ENCODE measurements at regions not wholly inside any gene's neighbourhood (a gene's known extent, or its start where the extent isn't known, plus 50 kb on each side); places are given as distances from the start of the nearest gene placed in this dataset.

DNA sequence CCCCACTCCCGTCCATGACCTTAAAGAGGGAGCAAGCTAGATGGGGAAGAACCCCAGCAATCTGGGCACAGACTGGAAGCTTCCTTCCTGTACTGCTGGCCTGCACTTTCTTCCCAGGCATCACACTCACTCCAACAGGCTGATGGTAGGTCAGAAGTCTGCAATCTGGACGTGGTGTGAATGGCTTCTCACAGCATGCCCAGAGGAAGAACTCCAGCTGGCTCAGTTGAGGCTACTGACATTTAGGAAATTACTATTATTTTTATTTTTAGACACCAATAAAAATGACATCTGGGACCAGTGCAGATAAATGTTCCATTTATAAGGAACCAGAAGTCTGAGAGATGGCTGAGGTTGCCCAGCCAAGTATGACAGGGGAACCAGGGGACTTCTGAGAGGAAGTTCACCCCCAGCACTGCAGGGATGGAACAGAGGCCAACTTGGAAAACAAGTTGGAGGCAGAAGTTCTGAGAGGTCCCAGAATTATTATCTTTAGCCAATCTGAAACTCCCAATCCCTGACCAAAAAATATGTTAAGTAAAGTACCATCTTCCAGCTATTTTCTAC is 163.8 kb upstream of the CTNNB1 start:
- peaks cover 14% of the 10 kb centered on the region for H3K4me1 Mint-ChIP-seq
- H3K27ac Mint-ChIP-seq, result no peak overlapping the region
- H3K4me3 Mint-ChIP-seq, result no peak overlapping the region
- TF ChIP-seq, protein P1, sequence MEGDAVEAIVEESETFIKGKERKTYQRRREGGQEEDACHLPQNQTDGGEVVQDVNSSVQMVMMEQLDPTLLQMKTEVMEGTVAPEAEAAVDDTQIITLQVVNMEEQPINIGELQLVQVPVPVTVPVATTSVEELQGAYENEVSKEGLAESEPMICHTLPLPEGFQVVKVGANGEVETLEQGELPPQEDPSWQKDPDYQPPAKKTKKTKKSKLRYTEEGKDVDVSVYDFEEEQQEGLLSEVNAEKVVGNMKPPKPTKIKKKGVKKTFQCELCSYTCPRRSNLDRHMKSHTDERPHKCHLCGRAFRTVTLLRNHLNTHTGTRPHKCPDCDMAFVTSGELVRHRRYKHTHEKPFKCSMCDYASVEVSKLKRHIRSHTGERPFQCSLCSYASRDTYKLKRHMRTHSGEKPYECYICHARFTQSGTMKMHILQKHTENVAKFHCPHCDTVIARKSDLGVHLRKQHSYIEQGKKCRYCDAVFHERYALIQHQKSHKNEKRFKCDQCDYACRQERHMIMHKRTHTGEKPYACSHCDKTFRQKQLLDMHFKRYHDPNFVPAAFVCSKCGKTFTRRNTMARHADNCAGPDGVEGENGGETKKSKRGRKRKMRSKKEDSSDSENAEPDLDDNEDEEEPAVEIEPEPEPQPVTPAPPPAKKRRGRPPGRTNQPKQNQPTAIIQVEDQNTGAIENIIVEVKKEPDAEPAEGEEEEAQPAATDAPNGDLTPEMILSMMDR (IDR thresholded peaks at IDR 0.05; ENCODE audit: unreplicated experiment in 3 of 3), result no peak
- H3K36me3 Mint-ChIP-seq (ENCODE audit: low read depth), result no peaks in the 10 kb centered on the region
- H3K9me3 Mint-ChIP-seq, result peaks cover 2% of the 10 kb centered on the region
- peaks cover 8% of the 10 kb centered on the region for H3K27me3 Mint-ChIP-seq (ENCODE audit: low read depth)

DNA sequence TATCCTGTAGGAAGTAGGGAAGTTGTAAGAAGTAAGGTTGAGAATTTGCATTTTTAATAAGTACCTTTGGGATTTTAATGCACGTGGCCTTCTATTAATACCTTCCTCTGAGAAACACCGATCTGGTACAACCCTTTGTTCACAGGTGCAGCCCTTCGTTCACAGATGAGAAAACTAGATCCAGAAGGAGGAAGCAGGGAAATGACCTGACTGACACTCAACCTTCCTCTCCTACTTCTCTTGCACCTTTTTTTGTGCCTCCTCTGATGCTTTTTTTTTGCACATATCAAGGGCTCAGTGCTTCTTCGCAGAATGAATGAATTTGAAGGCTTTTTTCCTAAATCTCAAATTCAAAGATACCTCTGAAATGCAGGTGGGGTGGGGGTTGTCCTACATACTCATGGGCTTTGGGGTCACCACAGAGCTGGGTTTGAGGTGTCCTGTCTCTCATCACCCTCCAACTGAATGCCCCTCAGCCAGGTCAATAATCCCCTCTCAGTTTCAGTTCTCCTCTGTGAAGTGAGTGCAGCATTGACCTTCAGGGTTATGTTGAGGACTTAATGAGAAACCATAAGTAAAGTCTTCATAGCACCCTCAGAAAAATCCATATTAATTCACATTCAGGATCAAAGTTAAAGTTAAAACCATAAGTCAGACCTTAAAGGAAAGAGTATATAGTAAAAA is 161.5 kb upstream of the CTNNB1 start:
- TF ChIP-seq, protein P1 (IDR thresholded peaks at IDR 0.05; ENCODE audit: unreplicated experiment in 3 of 3), result no peak
- no peaks in the 10 kb centered on the region for H3K9me3 Mint-ChIP-seq
- no peak overlapping the region for H3K4me3 Mint-ChIP-seq
- peaks cover 5% of the 10 kb centered on the region for H3K27me3 Mint-ChIP-seq (ENCODE audit: low read depth)
- H3K27ac Mint-ChIP-seq, result no peak overlapping the region
- no peaks in the 10 kb centered on the region for H3K36me3 Mint-ChIP-seq (ENCODE audit: low read depth)
- peaks cover 7% of the 10 kb centered on the region for H3K4me1 Mint-ChIP-seq

DNA sequence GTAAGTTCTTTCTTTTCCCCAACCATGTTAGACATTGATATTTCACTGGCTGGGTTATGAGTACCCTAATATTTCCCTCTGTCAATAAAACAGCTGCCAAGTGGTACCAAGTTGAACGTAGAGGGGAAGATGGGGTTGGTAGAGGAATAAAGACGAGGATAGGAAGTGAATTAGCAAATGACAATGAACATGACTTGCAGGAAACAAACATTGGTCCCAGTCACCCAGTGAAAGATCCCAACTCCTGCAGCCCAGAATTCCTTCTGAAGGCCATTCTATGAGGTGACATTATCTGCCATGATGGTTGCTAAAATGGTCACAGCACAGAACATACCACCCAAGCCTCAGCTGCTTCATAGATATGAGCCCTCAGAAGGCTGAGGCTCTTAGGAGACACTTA is 159.0 kb upstream of the CTNNB1 start:
- Mint-ChIP-seq H3K36me3 (ENCODE audit: low read depth) (no peaks in the 10 kb centered on the region), H3K4me3 (no peak overlapping the region), H3K27ac (no peak overlapping the region), H3K4me1 (peaks cover 5% of the 10 kb centered on the region), H3K27me3 (ENCODE audit: low read depth) (peaks cover 9% of the 10 kb centered on the region), H3K9me3 (peaks cover 2% of the 10 kb centered on the region)
- TF ChIP-seq, protein P1 (IDR thresholded peaks at IDR 0.05; ENCODE audit: unreplicated experiment in 3 of 3), result no peak

DNA sequence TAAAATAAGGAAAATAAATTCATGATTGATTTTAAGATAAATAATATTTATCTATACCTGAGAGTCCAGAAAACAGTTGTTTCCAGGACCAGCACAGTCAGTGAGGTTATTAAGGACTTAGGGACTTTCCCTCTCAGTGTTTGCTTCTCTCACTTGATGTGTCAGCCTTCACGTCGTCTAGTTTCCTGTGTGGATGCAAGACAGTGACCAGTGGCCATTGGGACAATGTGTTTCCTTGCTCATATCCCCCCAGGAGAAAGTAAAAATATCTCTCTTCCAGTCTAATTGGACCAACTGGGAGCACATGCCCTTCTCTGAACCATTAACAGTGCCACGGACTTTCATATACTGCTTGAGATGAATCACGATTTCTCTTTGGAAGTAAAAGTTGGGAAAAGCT is 157.8 kb upstream of the CTNNB1 start:
- Mint-ChIP-seq H3K9me3 (peaks cover 3% of the 10 kb centered on the region), H3K4me1 (peaks cover 5% of the 10 kb centered on the region), H3K27me3 (ENCODE audit: low read depth) (peaks cover 9% of the 10 kb centered on the region), H3K27ac (no peak overlapping the region), H3K36me3 (ENCODE audit: low read depth) (no peaks in the 10 kb centered on the region), H3K4me3 (no peak overlapping the region)
- TF ChIP-seq, protein P1 (IDR thresholded peaks at IDR 0.05; ENCODE audit: unreplicated experiment in 3 of 3), result no peak

DNA sequence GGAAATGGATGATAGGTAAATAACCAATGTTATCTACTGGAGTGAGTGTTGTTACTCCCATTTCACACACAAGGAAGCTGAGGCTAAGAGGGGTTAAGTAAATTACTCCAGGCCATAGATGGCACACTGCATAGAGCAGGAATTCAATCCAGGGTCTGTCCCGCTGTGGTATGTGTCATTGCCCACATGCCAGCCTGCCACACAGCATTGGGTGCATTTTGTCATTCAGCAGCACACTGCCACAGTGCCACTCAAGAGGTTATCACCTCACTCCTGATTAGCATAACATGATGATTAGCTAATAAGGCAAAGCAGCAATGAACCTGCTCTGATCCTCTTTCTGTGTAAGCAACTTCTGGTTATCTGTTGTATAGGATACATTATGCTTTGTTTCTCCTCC is 157.4 kb upstream of the CTNNB1 start:
- H3K4me3 Mint-ChIP-seq, result no peak overlapping the region

More for the DNA sequence above, 157.4 kb upstream of the CTNNB1 start:
- Mint-ChIP-seq H3K9me3 (peaks cover 7% of the 10 kb centered on the region), H3K27ac (no peak overlapping the region), H3K36me3 (ENCODE audit: low read depth) (no peaks in the 10 kb centered on the region), H3K27me3 (ENCODE audit: low read depth) (peaks cover 9% of the 10 kb centered on the region), H3K4me1 (peaks cover 5% of the 10 kb centered on the region)
- TF ChIP-seq, protein P1 (IDR thresholded peaks at IDR 0.05; ENCODE audit: unreplicated experiment in 3 of 3), result no peak
